GM12892 (cell line): ENCODE measurements at regions not wholly inside any gene's neighbourhood (a gene's known extent, or its start where the extent isn't known, plus 50 kb on each side); places are given as distances from the start of the nearest gene placed in this dataset.

Experiments used
- POLR2A ChIP-seq: IDR thresholded peaks from 2 replicates; pipeline ENCODE4 v1.6.1; 2011; ENCODE audit warnings: low read depth, low read length, control low read depth
- TAF1 ChIP-seq: IDR thresholded peaks from 2 replicates; pipeline ENCODE4 v1.6.1; 2011; ENCODE audit warnings: low read depth, mild to moderate bottlenecking, control low read depth, low read length, borderline replicate concordance

DNA sequence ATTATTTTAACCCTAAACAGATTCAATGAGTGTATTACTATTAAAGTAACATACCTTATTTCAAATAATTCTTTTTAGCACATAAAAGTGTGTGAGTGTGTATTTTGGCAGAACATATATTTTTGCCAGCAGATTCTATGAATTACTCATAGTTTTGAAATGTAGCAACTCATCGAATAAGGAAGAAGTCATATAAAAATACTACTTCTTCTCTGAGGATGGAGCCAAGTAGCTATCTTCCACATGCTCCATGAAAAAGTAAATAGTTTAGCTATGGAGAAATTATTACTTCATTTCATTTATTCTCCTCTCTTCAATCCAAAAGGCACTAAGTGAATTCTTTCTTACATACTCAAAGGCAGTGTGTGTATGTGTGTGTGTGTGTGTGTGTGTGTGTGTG, 1090.4 kb upstream of the CDH6 start:
- TF ChIP-seq POLR2A (no peak), TAF1 (no peak)
